Inflammatory macrophage treated with lipopolysaccharide for 4 hours (primary cell): ENCODE measurements at regions not wholly inside any gene's neighbourhood (a gene's known extent, or its start where the extent isn't known, plus 50 kb on each side); places are given as distances from the start of the nearest gene placed in this dataset.
"Not testable (repeated sequence)": the region's sequence is repeated elsewhere in the genome, so short reads cannot be mapped to it uniquely, and the experiment has no call there.

Experiments
- DNase-seq: peaks from one replicate; pipeline ENCODE4 v3.0.0-alpha.2; 2020

DNA sequence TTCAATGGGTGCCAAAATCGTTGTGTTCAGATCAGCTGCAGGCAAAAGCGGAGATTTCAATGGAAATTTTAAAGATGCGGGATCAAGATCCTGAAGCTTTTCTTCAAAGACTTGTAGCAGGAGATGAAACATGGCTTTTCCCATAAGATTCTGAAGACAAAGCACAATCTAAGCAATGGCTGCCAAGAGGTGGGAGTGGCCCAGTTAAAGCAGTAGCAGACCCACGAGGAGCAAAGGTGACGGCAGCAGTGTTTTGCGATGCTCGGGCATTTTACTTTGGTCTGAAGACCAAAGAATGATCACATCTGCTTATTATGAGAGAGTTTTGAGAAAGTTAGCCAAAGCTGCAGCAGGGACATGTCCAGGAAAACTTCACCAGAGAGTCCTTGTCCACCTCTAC lies 222.9 kb downstream of the DSC3 start:
- DNase-seq = no peak

DNA sequence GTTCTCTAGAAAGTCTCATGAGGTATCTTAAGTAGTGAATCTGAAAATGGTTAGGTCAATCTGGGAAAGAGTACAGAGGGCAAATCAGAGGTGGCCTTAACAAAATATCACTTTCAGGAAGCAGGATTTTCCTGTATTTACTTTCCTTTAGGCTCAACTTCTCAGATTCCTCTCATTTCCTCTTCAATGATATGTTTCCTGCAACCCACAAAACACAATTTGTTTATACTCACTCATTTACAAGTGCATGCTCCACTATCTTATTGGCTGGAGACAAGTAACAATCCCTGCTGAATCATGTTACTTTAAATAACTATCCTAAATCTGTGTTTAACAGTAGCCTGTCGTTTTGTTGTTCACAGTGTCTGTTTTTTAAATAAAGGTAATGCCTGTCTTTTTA lies 228.1 kb downstream of the DSC3 start:
- no peak for DNase-seq

DNA sequence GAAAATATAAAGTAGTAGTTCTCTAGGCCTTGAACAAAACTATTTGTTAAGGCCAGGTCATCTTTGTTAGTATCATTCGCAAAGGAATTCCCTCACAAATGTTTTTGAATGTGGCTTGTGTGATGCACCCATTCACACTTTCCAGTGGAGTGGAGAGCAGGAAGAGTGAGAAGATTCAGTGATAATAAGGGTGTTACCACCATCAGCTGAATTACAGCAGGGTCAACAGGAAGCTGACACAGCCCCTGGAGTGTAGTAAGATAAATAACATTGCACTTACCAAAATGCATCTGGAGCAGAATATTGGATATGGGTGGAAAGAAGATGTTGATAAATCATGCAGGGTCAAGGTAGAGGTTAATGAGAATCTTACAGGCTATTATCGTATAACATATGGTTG lies 231.0 kb downstream of the DSC3 start:
- no peak for DNase-seq

DNA sequence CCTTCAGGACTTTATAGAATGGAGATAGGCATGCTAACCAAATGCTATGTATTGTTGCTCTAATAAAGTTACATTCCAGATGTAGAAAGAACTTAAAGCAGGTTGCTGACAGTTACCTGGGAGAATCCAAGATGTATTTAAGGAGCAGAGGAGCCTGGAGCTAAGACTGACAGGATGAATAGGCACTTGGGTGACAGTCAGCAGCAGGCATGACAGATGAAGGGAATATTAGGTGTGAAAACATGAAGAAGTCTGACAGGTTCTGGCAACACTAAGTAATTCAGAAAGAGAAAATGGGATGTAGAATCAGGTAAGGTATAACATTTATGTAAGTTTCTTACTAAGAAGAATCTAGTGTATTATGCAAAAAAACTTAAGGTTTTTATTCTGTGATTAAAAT lies 232.0 kb downstream of the DSC3 start:
- DNase-seq = no peak

DNA sequence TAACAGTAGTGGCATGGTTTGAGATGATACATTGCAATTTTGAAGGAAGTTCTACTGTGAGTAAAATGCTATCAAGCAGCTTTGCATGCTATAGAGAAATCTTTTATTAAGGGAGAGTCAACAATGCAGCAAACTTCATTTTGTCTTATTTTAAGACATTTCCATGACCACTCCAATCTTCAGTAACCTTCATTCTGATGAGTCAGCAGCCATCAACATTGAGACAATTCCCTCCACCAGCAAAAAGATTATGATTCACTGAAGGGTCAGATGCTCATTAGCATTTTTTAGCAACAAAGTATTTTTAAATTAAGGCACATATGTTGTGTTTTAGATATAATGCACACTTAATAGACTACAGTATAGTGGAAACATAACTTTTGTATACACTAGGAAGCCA lies 235.7 kb downstream of the DSC3 start:
- DNase-seq = no peak

DNA sequence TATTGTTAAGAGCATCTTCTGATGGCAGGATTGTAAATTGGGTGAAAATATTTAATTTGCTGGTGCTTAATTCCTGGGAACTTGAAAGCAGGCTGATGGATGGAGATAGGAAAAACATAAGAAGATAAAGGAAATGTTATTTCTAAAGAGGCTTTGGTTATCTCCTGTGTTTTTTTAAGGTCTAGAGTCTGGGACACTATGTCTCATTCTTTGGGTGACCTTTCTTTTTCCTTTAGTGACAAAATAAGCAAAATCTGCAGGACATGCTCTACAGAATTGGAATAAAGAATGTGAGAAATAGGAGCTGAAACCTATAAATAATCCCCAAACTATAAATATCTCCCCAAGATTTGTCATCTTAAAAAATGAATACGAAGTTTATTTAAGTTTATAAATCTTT lies 241.7 kb downstream of the DSC3 start:
- DNase-seq = no peak

DNA sequence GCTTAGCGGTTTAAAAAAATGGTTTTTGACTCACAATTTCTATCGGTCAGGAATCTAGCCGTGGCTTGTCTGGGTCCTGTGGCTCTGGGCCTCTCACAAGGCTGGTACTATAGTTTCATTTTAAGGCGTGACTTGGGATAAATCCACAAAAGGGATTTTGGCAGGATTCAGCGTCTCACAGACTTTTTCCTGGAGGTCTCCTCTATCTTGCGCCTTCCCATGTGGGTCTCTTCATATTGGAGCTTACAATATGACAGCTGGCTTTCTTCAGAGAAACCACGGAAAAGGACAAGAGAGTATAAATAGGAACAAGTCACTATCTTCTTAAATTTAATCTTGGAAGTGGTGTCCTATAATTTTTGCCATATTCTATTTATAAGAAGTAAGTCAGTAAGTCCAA lies 250.5 kb downstream of the DSC3 start:
- DNase-seq = no peak

DNA sequence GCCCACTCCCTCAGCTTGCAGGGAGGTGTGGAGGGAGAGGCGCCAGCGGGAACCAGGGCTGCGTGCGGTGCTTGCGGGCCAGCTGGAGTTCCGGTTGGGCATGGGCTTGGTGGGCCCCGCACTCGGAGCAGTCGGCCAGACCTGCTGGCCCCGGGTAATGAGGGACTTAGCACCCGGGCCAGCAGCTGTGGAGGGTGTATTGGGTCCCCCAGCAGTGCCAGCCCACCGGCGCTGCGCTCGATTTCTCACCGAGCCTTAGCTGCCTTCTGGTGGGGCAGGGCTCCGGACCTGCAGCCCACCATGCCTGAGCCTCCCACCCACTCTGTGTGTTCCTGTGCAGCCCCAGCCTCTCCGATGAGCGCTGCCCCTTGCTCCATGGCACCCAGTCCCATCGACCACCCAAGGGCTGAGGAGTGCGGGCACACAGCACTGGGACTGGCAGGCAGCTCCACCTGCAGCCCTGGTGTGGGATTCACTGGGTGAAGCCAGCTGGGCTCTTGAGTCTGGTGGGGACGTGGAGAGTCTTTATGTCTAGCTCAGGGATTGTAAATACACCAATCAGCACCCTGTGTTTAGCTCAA lies 254.0 kb downstream of the DSC3 start:
- not testable (repeated sequence) for DNase-seq

DNA sequence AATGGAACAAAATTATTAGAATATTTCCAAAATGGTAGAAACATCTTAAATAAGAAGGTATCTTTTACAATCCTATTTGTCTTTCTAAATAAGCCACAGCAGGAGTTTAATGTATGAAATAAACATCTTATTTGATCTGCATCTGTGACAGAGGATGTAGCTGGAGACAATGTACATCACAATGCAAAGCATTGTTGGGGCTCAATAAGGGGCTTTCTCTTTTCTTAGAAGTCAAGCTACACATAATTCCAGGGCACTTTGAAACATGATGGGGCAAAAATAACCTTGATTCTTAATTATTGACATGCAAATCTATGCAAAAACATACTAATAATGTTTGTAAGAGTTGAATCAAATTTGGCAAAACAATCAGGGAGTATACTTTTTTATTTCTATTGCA lies 255.1 kb downstream of the DSC3 start:
- no peak for DNase-seq

DNA sequence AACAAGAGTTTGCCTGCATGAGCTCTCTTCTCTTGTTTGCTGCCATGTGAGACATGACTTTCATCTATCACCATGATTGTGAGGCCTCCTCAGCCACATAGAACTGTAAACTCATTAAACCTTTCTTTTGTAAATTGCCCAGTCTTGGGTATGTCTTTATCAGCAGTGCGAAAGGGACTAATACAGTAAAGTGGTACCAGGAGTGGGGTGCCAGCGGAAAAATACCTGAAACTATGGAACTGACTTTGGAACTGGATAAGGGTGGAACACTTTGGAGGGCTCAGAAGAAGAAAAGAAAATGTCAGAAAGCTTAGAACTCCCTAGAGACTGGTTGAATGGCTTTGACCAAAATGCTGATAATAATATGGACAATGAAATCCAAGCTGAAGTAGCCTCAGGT lies 260.9 kb downstream of the DSC3 start:
- no peak for DNase-seq

DNA sequence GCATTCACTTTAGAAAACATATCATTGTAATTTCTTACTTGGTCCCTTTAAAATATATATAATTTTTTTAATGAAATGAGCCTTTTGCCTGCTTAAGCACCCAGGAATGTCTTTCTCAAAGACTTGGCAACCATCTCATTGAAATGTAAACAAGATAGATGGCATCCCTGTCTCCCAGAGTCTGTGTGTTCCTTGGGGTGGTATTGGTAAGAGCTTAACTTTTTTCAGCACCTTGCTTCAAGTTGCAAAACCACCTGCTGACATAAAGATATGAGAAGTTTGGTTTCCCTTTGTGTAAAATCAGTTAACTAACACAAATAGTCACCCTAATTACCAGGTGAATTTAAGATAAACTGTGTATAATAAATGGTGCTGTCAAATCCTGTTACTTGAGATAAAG lies 266.9 kb downstream of the DSC3 start:
- no peak for DNase-seq

DNA sequence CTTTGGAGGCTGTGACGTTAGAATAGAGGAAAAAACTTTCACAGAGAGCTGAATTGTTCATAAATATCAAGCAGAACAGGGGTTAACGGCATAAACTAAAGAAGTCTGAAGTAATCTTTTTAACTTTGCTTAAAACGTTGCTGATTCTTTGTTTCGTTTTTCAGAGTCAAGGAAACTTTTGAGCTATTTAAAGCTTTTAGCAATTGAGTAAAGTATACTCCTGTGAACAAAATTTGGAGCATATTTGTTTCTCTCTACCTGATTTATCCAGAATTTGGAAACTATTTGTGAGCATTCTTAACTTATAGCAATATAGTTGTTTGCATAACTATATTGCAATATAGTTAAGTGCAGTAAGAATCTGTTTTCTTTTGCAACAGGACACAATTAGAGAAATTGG lies 270.4 kb downstream of the DSC3 start:
- DNase-seq = not testable (repeated sequence)

DNA sequence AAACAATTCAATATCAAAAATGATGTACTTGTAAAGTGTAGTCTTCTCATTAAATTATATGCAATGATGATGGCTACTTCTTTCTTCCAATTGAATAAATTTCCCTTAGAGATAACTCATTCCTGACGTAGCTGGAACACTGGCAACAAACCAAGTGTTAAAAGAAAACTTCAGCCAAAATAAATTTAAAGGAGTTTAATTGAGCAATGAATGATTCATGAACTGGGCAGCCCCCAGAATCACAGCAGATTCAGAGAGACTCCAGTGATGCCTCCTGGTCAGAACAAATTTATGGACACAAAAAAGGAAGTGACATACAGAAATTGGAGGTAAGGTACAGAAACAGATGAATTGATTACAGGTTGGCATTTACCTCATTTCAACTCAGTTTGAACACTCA lies 276.5 kb downstream of the DSC3 start:
- DNase-seq = no peak

DNA sequence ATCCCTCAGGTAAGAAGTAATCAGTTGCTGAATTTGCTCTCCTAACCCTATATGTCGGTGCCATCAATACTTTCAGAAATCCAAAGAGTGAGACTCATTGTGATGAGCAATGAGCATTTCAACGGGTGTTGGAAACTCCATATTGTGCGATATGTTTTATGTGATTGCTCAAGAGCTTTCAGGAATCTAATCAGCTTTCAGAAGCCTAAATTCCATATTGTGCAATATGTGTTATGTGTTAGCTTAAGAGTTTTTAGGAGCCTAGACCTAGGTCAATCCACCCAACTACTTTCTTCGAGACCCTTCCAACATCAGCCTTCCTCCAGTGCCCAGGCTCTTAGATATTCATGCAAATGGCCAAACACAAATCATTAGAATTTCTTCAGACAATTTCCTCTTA lies 277.3 kb downstream of the DSC3 start:
- DNase-seq = no peak

DNA sequence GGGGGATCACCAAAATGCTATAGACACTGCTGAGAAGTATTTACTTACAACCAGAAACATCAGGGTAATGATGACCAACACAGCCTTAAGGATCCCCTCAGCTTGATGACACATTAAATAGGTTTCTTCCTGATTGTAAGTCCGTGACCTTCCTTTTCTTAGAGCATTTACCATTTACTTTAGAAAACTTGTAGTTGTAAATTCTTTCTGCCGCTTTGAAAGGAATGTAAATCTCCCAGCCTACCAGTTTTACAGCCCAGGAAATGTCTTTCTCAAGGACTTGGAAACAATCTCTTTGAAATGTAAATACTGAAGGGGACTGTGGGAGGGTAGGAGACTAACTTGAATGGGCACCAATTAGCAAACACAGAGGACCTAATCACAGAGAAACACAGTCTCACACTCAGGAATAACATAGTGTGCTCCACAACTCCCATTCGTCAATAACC lies 278.6 kb downstream of the DSC3 start:
- no peak for DNase-seq

DNA sequence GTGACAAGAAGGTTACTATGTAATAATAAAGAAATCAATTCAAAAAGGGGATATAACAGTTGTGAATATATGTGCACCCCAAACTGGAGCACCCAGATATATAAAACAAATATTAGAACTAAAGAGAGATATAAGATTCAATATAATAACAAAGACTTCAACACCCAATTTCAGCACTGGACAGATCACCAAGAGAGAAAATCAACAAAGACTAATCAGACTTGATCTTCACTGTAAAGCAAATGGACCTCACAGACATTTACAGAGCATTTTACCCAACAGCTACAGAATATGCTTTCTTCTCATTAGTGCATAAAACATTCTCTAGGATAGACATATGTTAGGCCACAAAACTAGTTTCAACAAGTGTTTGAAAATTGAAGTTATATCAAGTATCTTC lies 287.7 kb downstream of the DSC3 start:
- DNase-seq = no peak

DNA sequence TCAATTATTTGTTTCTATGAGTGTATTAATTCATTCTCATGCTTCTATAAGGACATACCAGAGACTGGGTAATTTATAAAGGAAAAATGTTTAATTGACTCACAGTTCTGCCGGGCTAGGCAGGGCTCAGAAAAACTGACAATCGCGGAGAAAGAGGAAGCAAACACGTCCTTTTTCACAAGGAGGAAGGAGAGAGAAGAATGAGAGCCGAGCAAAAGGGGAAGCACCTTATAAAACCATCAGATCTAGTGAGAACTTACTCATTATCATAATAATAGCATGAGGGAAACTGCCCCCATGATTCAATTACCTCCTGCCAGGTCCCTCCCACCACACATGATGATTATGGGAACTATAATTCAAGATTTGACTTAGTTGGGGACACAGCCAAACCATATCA lies 294.0 kb downstream of the DSC3 start:
- peak; percentile 4 for DNase-seq

DNA sequence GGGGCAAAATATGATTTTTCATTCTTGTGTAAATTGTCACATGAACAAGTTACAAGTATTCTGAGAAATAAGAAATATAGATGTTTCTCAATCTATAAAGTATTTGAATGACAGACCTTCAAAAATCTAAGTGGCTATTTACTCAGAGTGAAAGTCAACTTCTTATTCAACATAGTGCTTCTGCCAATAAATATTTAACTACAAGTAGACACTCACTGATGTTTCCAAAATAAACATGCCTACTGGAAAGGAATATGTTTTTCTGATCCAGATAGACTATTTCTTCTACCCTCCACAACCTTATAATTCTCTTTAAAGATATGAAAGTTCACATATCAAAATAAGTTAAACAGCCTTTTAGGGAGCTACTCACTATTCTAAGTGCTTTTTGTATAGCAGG lies 296.3 kb downstream of the DSC3 start:
- no peak for DNase-seq

DNA sequence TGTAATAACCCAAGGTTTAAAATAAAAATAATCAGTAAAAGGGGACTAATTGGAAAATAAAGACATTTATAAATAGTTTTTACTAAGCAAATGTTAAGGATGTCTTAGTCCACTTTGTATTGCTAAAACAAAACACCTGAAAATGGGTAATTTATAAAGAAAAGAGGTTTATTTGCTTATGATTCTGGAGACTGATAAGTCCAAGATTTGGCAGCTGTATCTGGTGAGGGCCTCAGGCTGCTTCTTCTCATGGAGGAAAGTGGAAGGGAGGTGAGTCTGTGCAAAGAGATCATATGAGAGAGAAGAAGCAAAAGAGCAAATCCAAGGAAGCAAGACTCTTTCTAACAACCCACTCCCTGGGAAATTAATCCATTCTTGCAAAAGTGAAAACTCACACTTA lies 299.5 kb downstream of the DSC3 start:
- no peak for DNase-seq

DNA sequence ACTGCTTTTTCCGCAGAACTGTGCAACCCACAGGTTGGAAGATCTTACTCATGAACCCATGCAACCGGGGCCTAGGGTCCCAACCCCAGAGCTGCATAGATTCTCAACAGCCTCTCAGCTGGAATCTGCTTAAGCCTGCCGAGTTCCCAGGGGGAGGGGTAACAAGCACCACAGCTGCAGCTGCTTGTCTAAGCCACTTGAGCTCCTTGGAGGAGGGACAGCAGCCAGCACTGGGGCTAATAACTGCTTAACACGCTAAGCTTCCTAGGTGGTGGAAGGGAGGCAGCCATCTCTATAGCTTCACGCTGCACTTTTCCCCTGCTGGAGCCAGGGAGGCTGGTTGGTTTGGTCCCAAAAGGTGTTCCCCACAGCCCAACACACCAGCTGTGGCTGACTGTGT lies 311.6 kb downstream of the DSC3 start:
- DNase-seq = no peak

DNA sequence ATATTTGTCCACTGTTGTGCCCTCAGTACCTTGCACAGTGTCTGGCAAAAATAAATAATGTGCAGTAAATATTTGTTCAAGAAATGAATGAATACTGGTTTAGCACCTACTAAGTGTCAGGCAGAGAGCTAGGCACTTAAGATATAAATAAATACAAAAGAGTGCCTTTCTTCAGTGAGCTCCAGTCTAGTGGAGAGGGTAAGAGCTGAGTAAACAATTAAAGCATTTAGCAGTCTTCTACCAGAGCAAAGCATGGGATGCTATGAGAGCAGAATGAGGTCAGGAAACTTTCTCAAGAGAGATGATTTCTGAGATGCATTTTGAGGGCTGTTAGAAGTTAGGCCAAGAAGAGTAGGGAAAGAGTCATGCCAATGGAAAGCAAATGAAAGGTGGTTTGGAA lies 314.7 kb downstream of the DSC3 start:
- DNase-seq = no peak

DNA sequence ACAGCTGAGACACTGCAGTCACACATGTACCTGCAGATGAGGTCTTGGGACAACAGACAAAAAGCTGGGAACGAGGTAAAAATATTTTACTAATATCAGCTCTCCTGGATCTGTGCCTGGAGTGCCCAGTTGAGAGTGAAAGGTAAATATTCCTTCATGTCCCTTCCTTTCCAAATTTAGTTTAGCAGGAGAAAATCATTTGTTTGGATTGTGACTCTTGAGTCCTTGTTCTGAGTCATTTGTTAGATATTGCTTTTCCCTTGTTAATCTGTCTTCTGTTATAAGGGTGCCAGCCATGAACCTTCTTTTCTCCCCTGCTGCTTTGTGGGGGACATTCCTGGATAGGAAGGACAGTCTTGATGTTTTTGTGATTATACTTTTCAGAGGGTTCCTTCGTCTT lies 329.2 kb downstream of the DSC3 start:
- no peak for DNase-seq

DNA sequence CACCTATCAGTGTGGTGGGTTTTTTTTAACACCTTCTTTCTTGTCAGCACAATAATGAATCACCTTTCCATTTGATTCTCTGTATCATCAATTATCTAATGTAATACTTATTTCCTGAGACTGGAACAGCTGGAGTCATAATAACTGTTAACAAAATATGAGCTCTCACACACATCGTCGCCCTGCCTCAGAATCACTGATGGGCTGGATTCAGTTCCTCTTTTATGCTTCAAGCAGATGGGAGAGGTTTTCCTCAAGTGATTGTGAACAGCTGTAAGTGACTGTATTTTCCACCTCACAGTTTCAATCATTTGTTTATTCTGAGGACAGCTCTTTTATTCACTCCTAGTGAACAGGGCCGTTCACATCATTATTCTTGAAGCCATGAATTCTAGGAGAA lies 330.2 kb downstream of the DSC3 start:
- DNase-seq = no peak

DNA sequence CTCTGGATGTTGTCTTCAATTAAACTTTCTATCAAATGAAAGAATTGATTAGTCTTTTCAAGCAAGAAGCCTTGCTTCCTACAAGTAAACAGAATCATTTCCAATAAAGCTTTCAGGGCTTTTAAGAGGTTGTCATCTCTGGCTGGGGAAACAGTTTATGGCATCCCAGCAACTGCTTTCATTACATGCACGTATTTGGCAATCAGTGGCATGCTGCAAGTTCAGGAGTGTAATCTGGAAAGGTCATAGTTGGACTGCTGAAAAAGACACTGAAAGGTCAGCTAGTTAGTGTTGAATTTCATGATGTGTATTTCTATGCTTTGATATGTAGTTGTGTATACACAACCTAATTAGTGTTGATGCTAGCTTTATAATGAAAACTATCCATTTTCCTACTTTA lies 332.9 kb downstream of the DSC3 start:
- DNase-seq = no peak

DNA sequence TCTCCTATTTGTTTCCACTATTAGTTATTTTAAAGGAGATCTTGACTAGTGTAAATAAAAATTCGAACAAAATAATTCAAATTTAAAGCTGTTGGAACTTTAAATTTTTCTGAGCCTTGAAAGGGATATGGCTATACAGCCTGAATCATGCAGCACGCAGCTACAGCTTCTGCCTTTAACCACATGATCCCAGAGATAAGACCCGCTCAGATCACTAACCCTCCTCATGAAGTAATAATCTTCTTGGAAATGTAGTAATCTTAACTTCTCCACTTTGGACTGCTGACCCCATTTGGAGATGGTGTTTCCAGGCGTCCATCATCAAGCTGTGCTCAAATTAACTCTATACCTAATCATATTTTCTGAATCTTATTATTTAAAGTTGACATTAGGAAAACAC lies 336.6 kb downstream of the DSC3 start:
- no peak for DNase-seq

DNA sequence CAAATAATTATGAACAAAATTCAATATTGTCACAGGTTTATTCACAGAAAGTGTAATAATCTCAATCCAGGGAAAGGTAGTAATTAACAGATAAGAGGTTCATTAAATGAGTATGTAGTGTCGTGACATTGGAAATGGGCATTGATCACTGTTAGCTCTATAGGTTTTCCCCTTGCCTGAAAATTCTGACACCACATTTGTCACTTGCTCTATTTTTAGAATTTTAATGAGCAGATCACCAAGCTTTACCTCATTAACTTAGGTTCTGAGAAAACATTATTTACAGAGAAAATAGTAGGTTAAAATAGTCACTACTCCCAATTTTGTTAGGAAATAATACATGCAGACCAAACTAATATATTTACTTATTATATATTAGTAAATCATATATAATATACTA lies 344.0 kb downstream of the DSC3 start:
- no peak for DNase-seq
